ENCODE measurements at regions not wholly inside any gene's neighbourhood (a gene's known extent, or its start where the extent isn't known, plus 50 kb on each side); places are given as distances from the start of the nearest gene placed in this dataset.

DNA sequence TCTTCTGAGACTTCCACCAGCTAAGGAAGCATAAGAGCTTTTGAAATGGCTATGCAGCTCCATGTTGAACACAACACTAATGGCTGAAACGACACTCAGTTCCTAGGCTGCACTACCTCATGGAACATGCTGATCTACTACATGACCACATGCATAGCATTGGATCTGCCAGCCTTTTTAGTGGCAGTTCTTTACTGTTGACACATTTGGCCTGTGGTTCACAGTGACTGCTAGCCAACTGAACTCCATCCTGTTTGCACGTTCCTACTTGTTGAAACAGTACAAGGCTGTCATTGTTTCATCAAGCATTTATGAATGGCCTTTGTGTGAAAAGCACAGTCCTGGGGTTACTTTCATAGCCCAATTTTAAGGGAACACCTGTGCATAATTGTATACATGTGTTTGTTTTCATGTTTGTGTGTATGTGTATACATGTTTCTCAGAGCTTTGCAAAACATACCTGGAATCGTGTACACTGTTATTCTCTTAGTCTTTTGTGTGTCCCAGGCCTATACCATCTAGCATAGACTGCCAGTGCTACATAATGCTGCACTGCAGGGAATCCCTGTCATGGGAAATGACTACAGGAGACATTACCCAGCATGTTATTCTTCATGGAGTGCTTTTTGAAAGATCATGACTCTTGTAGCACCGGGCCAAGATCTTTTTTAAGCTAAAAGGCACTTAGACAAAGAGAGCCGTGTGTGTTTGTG lies 179.6 kb upstream of the ESRRG start:
- intact Hi-C loops (cut with DNase I): no loop called here
- Histone ChIP-seq H3K9ac (ENCODE audit: low read depth in 2 of 2, low read length in 2 of 2) (no peak overlapping the region), H3K27me3 (no peaks in the 10 kb centered on the region), H3K27ac (no peak overlapping the region), H3K4me1 (no peaks in the 10 kb centered on the region), H3K4me3 (no peak overlapping the region), H3K9me3 (no peaks in the 10 kb centered on the region), H3K36me3 (no peaks in the 10 kb centered on the region)
- no peak for DNase-seq
- TF ChIP-seq, protein P1, sequence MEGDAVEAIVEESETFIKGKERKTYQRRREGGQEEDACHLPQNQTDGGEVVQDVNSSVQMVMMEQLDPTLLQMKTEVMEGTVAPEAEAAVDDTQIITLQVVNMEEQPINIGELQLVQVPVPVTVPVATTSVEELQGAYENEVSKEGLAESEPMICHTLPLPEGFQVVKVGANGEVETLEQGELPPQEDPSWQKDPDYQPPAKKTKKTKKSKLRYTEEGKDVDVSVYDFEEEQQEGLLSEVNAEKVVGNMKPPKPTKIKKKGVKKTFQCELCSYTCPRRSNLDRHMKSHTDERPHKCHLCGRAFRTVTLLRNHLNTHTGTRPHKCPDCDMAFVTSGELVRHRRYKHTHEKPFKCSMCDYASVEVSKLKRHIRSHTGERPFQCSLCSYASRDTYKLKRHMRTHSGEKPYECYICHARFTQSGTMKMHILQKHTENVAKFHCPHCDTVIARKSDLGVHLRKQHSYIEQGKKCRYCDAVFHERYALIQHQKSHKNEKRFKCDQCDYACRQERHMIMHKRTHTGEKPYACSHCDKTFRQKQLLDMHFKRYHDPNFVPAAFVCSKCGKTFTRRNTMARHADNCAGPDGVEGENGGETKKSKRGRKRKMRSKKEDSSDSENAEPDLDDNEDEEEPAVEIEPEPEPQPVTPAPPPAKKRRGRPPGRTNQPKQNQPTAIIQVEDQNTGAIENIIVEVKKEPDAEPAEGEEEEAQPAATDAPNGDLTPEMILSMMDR (IDR thresholded peaks at IDR 0.05): no peak

GRCh38 chr1:216900116-216900620 lies 176.9 kb upstream of the ESRRG start:
- intact Hi-C loops (cut with DNase I): no loop called here
- no peak for DNase-seq
- H3K36me3 ChIP-seq: no peaks in the 10 kb centered on the region

GRCh38 chr1:216898801-216899200 lies 175.6 kb upstream of the ESRRG start:
- Histone ChIP-seq H3K4me3 (no peak overlapping the region), H3K4me1 (no peaks in the 10 kb centered on the region), H3K36me3 (no peaks in the 10 kb centered on the region), H3K9me3 (no peaks in the 10 kb centered on the region), H3K27me3 (no peaks in the 10 kb centered on the region), H3K9ac (ENCODE audit: low read depth in 2 of 2, low read length in 2 of 2) (no peak overlapping the region), H3K27ac (no peak overlapping the region)
- TF ChIP-seq, protein P1 (IDR thresholded peaks at IDR 0.05): no peak
- intact Hi-C loops (cut with DNase I): no loop called here
- no peak for DNase-seq

More at GRCh38 chr1:216900116-216900620, 176.9 kb upstream of the ESRRG start:
- Histone ChIP-seq H3K4me3 (no peak overlapping the region), H3K27me3 (no peaks in the 10 kb centered on the region), H3K9ac (ENCODE audit: low read depth in 2 of 2, low read length in 2 of 2) (no peak overlapping the region), H3K9me3 (no peaks in the 10 kb centered on the region), H3K27ac (no peak overlapping the region), H3K4me1 (no peaks in the 10 kb centered on the region)
- TF ChIP-seq, protein P1 (IDR thresholded peaks at IDR 0.05): no peak

- H3K4me3 ChIP-seq: no peak overlapping the region
- no peaks in the 10 kb centered on the region for H3K36me3 ChIP-seq
- H3K27ac ChIP-seq: no peak overlapping the region
- TF ChIP-seq, protein P1 (IDR thresholded peaks at IDR 0.05): no peak
- no peaks in the 10 kb centered on the region for H3K4me1 ChIP-seq
- no peak for DNase-seq
- intact Hi-C loops (cut with DNase I): no loop called here
- no peak overlapping the region for H3K9ac ChIP-seq (ENCODE audit: low read depth in 2 of 2, low read length in 2 of 2)
- no peaks in the 10 kb centered on the region for H3K27me3 ChIP-seq
- no peaks in the 10 kb centered on the region for H3K9me3 ChIP-seq
These were observed 172.9 kb upstream of the ESRRG start for GRCh38 chr1:216896146-216896545.

GRCh38 chr1:216894494-216894893 lies 171.3 kb upstream of the ESRRG start:
- no peak for DNase-seq
- H3K4me1 ChIP-seq: no peaks in the 10 kb centered on the region
- no peak overlapping the region for H3K27ac ChIP-seq
- H3K36me3 ChIP-seq: no peaks in the 10 kb centered on the region
- H3K4me3 ChIP-seq: no peak overlapping the region
- H3K9ac ChIP-seq (ENCODE audit: low read depth in 2 of 2, low read length in 2 of 2): no peak overlapping the region
- no peaks in the 10 kb centered on the region for H3K27me3 ChIP-seq
- TF ChIP-seq, protein P1 (IDR thresholded peaks at IDR 0.05): no peak
- no peaks in the 10 kb centered on the region for H3K9me3 ChIP-seq
- intact Hi-C loops (cut with DNase I): no loop called here
